Karpas-422 (cell line): ENCODE measurements at regions not wholly inside any gene's neighbourhood (a gene's known extent, or its start where the extent isn't known, plus 50 kb on each side); places are given as distances from the start of the nearest gene placed in this dataset.

Experiments used
- DNase-seq: peaks from one replicate; pipeline ENCODE4 v3.0.0-alpha.2; 2015
- H2AFZ ChIP-seq: fragments of 200-600 bp; sonication (generic); 2 replicates; pipeline ENCODE4 v1.6.1; 2014; ENCODE audit warnings: antibody characterized with exemption, low read length, mixed read lengths
- H3K27ac ChIP-seq: fragments of 200-600 bp; sonication (generic); 2 replicates; pipeline ENCODE4 v1.5.1; 2014; ENCODE audit warnings: mild to moderate bottlenecking, low read length, moderate library complexity
- H3K27me3 ChIP-seq: fragments of 200-600 bp; sonication (generic); 2 replicates; pipeline ENCODE4 v1.6.1; 2014; ENCODE audit warnings: low read length, mixed read lengths
- H3K36me3 ChIP-seq: fragments of 200-600 bp; sonication (generic); 2 replicates; pipeline ENCODE4 v1.6.1; 2014; ENCODE audit warnings: low read length, mixed read lengths; ENCODE audit not compliant: insufficient read depth
- H3K4me1 ChIP-seq: fragments of 200-600 bp; sonication (generic); 2 replicates; pipeline ENCODE4 v1.6.1; 2014; ENCODE audit warnings: mild to moderate bottlenecking, low read length, mixed read lengths
- H3K4me2 ChIP-seq: fragments of 200-600 bp; sonication (generic); 2 replicates; pipeline ENCODE4 v1.6.1; 2014; ENCODE audit warnings: low read length, low read depth, mild to moderate bottlenecking; ENCODE audit not compliant: poor library complexity, severe bottlenecking
- H3K4me3 ChIP-seq: fragments of 200-600 bp; sonication (generic); 2 replicates; pipeline ENCODE4 v1.5.1; 2014; ENCODE audit warnings: mild to moderate bottlenecking, antibody characterized with exemption, low read length, mixed read lengths
- H3K79me2 ChIP-seq: fragments of 200-600 bp; sonication (generic); 2 replicates; pipeline ENCODE4 v1.6.1; 2014; ENCODE audit warnings: mild to moderate bottlenecking, low read length, mixed read lengths
- H3K9ac ChIP-seq: fragments of 200-600 bp; sonication (generic); 2 replicates; pipeline ENCODE4 v1.6.0; 2014; ENCODE audit warnings: low read length
- H3K9me2 ChIP-seq: fragments of 200-600 bp; sonication (generic), shearing (Covaris generic); replicated peaks from 2 replicates; pipeline ENCODE4 v1.6.0; 2014; ENCODE audit warnings: mild to moderate bottlenecking, low read length, moderate library complexity; ENCODE audit not compliant: insufficient read depth
- H3K9me3 ChIP-seq: fragments of 300-700, 200-600 bp; sonication (generic); 2 replicates; pipeline ENCODE4 v1.6.1; 2014; ENCODE audit warnings: low read length, mixed read lengths
- H4K20me1 ChIP-seq: fragments of 200-600 bp; sonication (generic); 2 replicates; pipeline ENCODE4 v1.6.1; 2014; ENCODE audit warnings: mild to moderate bottlenecking, antibody characterized with exemption, low read length, low read depth; ENCODE audit not compliant: insufficient read depth

- H3K9me2 ChIP-seq: no peaks in the 10 kb centered on the region
Observed at GRCh38 chr13:40404967-40405716, 261.3 kb downstream of the FOXO1 start.

DNA sequence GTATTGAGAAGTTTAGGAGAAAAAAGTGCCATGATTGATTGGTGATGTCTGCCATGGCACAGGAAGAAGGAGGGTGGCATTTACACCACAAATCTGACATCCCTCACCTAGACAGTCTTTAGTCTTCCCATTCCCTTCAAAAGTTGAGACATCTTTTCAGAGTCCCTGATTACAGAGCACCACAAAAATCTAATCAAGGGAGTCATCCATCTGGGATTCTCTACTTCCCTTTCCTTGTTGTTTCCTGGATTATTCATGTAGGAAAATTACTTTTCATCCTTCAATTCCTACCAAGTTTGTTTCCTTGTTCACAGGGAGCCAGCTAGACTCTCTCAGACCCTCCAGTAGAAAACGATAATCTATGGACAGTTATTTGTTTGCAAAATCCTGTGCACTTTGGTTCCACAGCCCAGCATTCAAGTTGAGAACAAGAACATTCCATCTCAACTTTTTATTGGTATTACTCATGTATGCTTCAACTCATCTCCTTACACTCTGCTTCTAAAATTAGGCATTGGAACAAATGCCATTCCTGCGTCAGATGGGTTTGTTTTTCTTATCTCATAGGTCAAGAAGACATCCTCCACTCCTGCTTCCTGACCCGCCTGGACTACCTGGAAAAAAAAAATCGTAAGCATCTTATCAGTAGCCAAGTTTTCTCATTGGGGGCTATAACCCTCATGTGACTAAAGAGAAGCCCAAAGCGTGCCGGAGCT lies 259.9 kb downstream of the FOXO1 start:
- no peaks in the 10 kb centered on the region for H3K36me3 ChIP-seq
- no peak overlapping the region for H3K27ac ChIP-seq
- H3K9me2 ChIP-seq: no peaks in the 10 kb centered on the region
- no peaks in the 10 kb centered on the region for H3K79me2 ChIP-seq
- DNase-seq: no peak
- no peak overlapping the region for H3K4me2 ChIP-seq
- H3K9ac ChIP-seq: no peak overlapping the region
- H3K4me1 ChIP-seq: peaks cover 15% of the 10 kb centered on the region
- H2AFZ ChIP-seq: no peak overlapping the region
- no peaks in the 10 kb centered on the region for H4K20me1 ChIP-seq
- no peak overlapping the region for H3K4me3 ChIP-seq
- no peaks in the 10 kb centered on the region for H3K9me3 ChIP-seq
- no peaks in the 10 kb centered on the region for H3K27me3 ChIP-seq

More at GRCh38 chr13:40404967-40405716, 261.3 kb downstream of the FOXO1 start:
- no peaks in the 10 kb centered on the region for H4K20me1 ChIP-seq
- H3K27me3 ChIP-seq: no peaks in the 10 kb centered on the region
- no peak overlapping the region for H3K9ac ChIP-seq
- H3K36me3 ChIP-seq: no peaks in the 10 kb centered on the region
- H3K9me3 ChIP-seq: no peaks in the 10 kb centered on the region
- no peak overlapping the region for H3K4me2 ChIP-seq
- DNase-seq: no peak
- H3K4me3 ChIP-seq: no peak overlapping the region
- peaks cover 15% of the 10 kb centered on the region for H3K4me1 ChIP-seq
- no peak overlapping the region for H2AFZ ChIP-seq
- no peak overlapping the region for H3K27ac ChIP-seq
- no peaks in the 10 kb centered on the region for H3K79me2 ChIP-seq

GRCh38 chr13:40407567-40407966 lies 258.9 kb downstream of the FOXO1 start:
- H3K9me2 ChIP-seq: no peaks in the 10 kb centered on the region
- no peak overlapping the region for H3K4me2 ChIP-seq
- H4K20me1 ChIP-seq: no peaks in the 10 kb centered on the region
- H3K4me1 ChIP-seq: peaks cover 6% of the 10 kb centered on the region
- H3K4me3 ChIP-seq: no peak overlapping the region
- no peaks in the 10 kb centered on the region for H3K36me3 ChIP-seq
- H3K27me3 ChIP-seq: no peaks in the 10 kb centered on the region
- no peaks in the 10 kb centered on the region for H3K9me3 ChIP-seq
- no peak overlapping the region for H3K27ac ChIP-seq
- H3K79me2 ChIP-seq: no peaks in the 10 kb centered on the region
- DNase-seq: no peak
- H2AFZ ChIP-seq: no peak overlapping the region
- H3K9ac ChIP-seq: no peak overlapping the region

GRCh38 chr13:40408602-40409001 lies 257.8 kb downstream of the FOXO1 start:
- Histone ChIP-seq H3K9me2 (no peaks in the 10 kb centered on the region), H4K20me1 (no peaks in the 10 kb centered on the region), H2AFZ (no peak overlapping the region), H3K4me3 (no peak overlapping the region), H3K27me3 (no peaks in the 10 kb centered on the region), H3K4me1 (no peaks in the 10 kb centered on the region), H3K27ac (no peak overlapping the region), H3K4me2 (no peak overlapping the region), H3K9me3 (no peaks in the 10 kb centered on the region), H3K36me3 (no peaks in the 10 kb centered on the region), H3K9ac (no peak overlapping the region), H3K79me2 (no peaks in the 10 kb centered on the region)
- DNase-seq: no peak

GRCh38 chr13:40409278-40409677 lies 257.2 kb downstream of the FOXO1 start:
- Histone ChIP-seq H3K36me3 (no peaks in the 10 kb centered on the region), H2AFZ (no peak overlapping the region), H3K4me2 (no peak overlapping the region), H3K79me2 (no peaks in the 10 kb centered on the region), H3K9me2 (no peaks in the 10 kb centered on the region), H3K9ac (no peak overlapping the region), H3K4me1 (no peaks in the 10 kb centered on the region), H3K4me3 (no peak overlapping the region), H3K27ac (no peak overlapping the region), H4K20me1 (no peaks in the 10 kb centered on the region), H3K27me3 (no peaks in the 10 kb centered on the region), H3K9me3 (no peaks in the 10 kb centered on the region)
- no peak for DNase-seq

- H3K36me3 ChIP-seq: no peaks in the 10 kb centered on the region
- no peaks in the 10 kb centered on the region for H3K9me2 ChIP-seq
- no peak overlapping the region for H3K4me2 ChIP-seq
- no peaks in the 10 kb centered on the region for H3K27me3 ChIP-seq
- H3K4me3 ChIP-seq: no peak overlapping the region
- H2AFZ ChIP-seq: no peak overlapping the region
- H3K4me1 ChIP-seq: no peaks in the 10 kb centered on the region
- no peak overlapping the region for H3K9ac ChIP-seq
- no peaks in the 10 kb centered on the region for H4K20me1 ChIP-seq
- DNase-seq: no peak
- H3K27ac ChIP-seq: no peak overlapping the region
- no peaks in the 10 kb centered on the region for H3K9me3 ChIP-seq
- no peaks in the 10 kb centered on the region for H3K79me2 ChIP-seq
Observed at GRCh38 chr13:40410315-40410714, 256.1 kb downstream of the FOXO1 start.

DNA sequence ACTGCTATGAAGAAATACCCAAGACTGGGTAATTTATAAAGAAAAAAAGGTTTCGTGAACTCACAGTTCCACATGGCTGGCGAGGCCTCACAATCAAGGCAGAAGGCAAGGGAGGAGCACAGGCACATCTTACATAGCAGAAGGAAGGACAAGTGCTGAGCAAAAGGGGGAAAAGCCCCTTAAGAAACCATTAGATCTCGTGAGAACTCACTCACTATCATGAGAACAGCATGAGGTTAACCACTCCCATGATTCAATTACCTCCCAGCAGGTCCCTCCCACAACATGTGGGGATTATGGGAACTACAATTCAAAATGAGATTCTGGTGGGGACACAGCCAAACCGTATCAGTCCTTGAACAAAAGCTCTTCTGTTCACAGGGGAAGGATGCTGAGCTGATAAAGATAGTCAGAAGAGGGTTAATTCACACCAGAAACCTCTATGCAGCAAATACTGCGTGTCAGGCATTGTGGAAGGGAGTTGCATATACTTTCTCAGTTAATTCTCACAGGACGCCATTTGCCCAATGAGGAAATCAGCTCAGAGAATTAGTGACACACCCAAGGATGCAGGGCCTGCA lies 246.2 kb downstream of the FOXO1 start:
- Histone ChIP-seq H3K4me3 (no peak overlapping the region), H4K20me1 (no peaks in the 10 kb centered on the region), H3K9ac (no peak overlapping the region), H3K9me3 (no peaks in the 10 kb centered on the region), H3K4me1 (peaks cover 6% of the 10 kb centered on the region), H3K27ac (no peak overlapping the region), H3K36me3 (no peaks in the 10 kb centered on the region), H3K27me3 (no peaks in the 10 kb centered on the region), H3K4me2 (no peak overlapping the region), H3K79me2 (no peaks in the 10 kb centered on the region), H2AFZ (no peak overlapping the region), H3K9me2 (no peaks in the 10 kb centered on the region)
- no peak for DNase-seq

GRCh38 chr13:40422588-40423235 lies 243.7 kb downstream of the FOXO1 start:
- Histone ChIP-seq H3K4me3 (no peak overlapping the region), H3K9ac (no peak overlapping the region), H3K27me3 (no peaks in the 10 kb centered on the region), H4K20me1 (no peaks in the 10 kb centered on the region), H3K27ac (no peak overlapping the region), H3K36me3 (no peaks in the 10 kb centered on the region), H3K4me1 (peaks cover 6% of the 10 kb centered on the region), H3K4me2 (no peak overlapping the region), H3K9me2 (no peaks in the 10 kb centered on the region), H2AFZ (no peak overlapping the region), H3K79me2 (no peaks in the 10 kb centered on the region), H3K9me3 (no peaks in the 10 kb centered on the region)
- no peak for DNase-seq
